Neural progenitor cell (in vitro differentiated cells): ENCODE measurements at regions not wholly inside any gene's neighbourhood (a gene's known extent, or its start where the extent isn't known, plus 50 kb on each side); places are given as distances from the start of the nearest gene placed in this dataset.
A peak's percentile ranks its signal among the peaks of the same experiment; 100 is the strongest.

Experiments used
- DNase-seq: peaks from one replicate; pipeline ENCODE4 v3.0.0-alpha.2; 2016; ENCODE audit warnings: low spot score
- H2AFZ ChIP-seq: fragments of 200-600 bp; sonication (generic); replicated peaks from 2 replicates; pipeline ENCODE4 v1.6.1; 2016; ENCODE audit warnings: antibody characterized with exemption
- H3F3A ChIP-seq: fragments of 200-600 bp; sonication (generic); 2 replicates; pipeline ENCODE4 v1.6.1; 2016; ENCODE audit warnings: antibody characterized with exemption, low read depth
- H3K27ac ChIP-seq: fragments of 200-600 bp; sonication (generic); 2 replicates; pipeline ENCODE4 v1.5.1; 2016; ENCODE audit warnings: mild to moderate bottlenecking
- H3K27me3 ChIP-seq: fragments of 200-600 bp; sonication (generic); 2 replicates; pipeline ENCODE4 v1.6.1; 2016; ENCODE audit warnings: mild to moderate bottlenecking, moderate library complexity
- H3K36me3 ChIP-seq: fragments of 200-600 bp; sonication (generic); 2 replicates; pipeline ENCODE4 v1.5.1; 2016
- H3K4me1 ChIP-seq: fragments of 200-600 bp; sonication (generic); 2 replicates; pipeline ENCODE4 v1.6.1; 2016; ENCODE audit warnings: mixed run types
- H3K4me2 ChIP-seq: fragments of 200-600 bp; sonication (generic); 2 replicates; pipeline ENCODE4 v1.6.1; 2016
- H3K4me3 ChIP-seq: fragments of 200-600 bp; sonication (generic); 2 replicates; pipeline ENCODE4 v1.5.1; 2016
- H3K79me2 ChIP-seq: fragments of 200-600 bp; sonication (generic); 2 replicates; pipeline ENCODE4 v1.6.1; 2016; ENCODE audit warnings: low read depth
- H3K9ac ChIP-seq: fragments of 200-600 bp; sonication (generic); 2 replicates; pipeline ENCODE4 v1.6.1; 2016
- H3K9me3 ChIP-seq: fragments of 200-600 bp; sonication (generic); 2 replicates; pipeline ENCODE4 v1.5.1; 2016; ENCODE audit warnings: low read depth
- H4K20me1 ChIP-seq: fragments of 200-600 bp; sonication (generic); 2 replicates; pipeline ENCODE4 v1.6.1; 2016; ENCODE audit warnings: low read depth
- H3K27ac Mint-ChIP-seq: 3 replicates; pipeline ENCODE4 v1.8.0; 2021; ENCODE audit warnings: mixed read lengths
- H3K27me3 Mint-ChIP-seq: 2 replicates; pipeline ENCODE4 v1.8.0; 2022; ENCODE audit warnings: low read depth, mild to moderate bottlenecking, inconsistent platforms, moderate library complexity, mixed read lengths; ENCODE audit not compliant: insufficient read depth
- H3K36me3 Mint-ChIP-seq: 3 replicates; pipeline ENCODE4 v1.8.0; 2021; ENCODE audit warnings: mixed read lengths
- H3K4me1 Mint-ChIP-seq: 3 replicates; pipeline ENCODE4 v1.8.0; 2021; ENCODE audit warnings: mixed read lengths
- H3K4me3 Mint-ChIP-seq: 3 replicates; pipeline ENCODE4 v1.8.0; 2021; ENCODE audit warnings: mild to moderate bottlenecking, moderate library complexity, mixed read lengths
- H3K9me3 Mint-ChIP-seq: 3 replicates; pipeline ENCODE4 v1.8.0; 2020; ENCODE audit warnings: mixed read lengths
- CTCF ChIP-seq: fragments of 200-600 bp; sonication (generic); IDR thresholded peaks from 2 replicates; pipeline ENCODE4 v1.5.1; 2017; ENCODE audit warnings: antibody characterized with exemption, mild to moderate bottlenecking
- EZH2 ChIP-seq: fragments of 200-600 bp; sonication (generic); IDR thresholded peaks from 2 replicates; pipeline ENCODE4 v1.6.1; 2017; ENCODE audit warnings: antibody characterized with exemption, mild to moderate bottlenecking, moderate library complexity
- EZH2phosphoT487 ChIP-seq: fragments of 200-600 bp; sonication (generic); IDR thresholded peaks from 2 replicates; pipeline ENCODE4 v1.6.1; 2017; ENCODE audit warnings: antibody characterized with exemption

GRCh38 chr11:19450282-19450681 lies 209.5 kb upstream of the E2F8 start:
- DNase-seq: no peak
- TF ChIP-seq EZH2phosphoT487 (no peak), CTCF (no peak), EZH2 (no peak)
- peaks cover 54% of the 10 kb centered on the region for H3K4me1 Mint-ChIP-seq

GRCh38 chr11:19448651-19449050 lies 207.9 kb upstream of the E2F8 start:
- no peak overlapping the region for H3K4me3 Mint-ChIP-seq
- no peak overlapping the region for H3K9ac ChIP-seq
- no peak for DNase-seq
- no peak for TF ChIP-seq CTCF
- TF ChIP-seq EZH2: no peak
- no peak for TF ChIP-seq EZH2phosphoT487
- H3K4me2 ChIP-seq: no peak overlapping the region
- H3K4me3 ChIP-seq: no peak overlapping the region
- H3F3A ChIP-seq: no peaks in the 10 kb centered on the region
- H4K20me1 ChIP-seq: no peaks in the 10 kb centered on the region
- no peaks in the 10 kb centered on the region for H3K79me2 ChIP-seq
- peaks cover 38% of the 10 kb centered on the region for H3K4me1 Mint-ChIP-seq
- no peak overlapping the region for H3K27ac ChIP-seq
- H2AFZ ChIP-seq: no peak overlapping the region
- no peaks in the 10 kb centered on the region for H3K36me3 ChIP-seq
- H3K27ac Mint-ChIP-seq: peak overlapping the region; percentile 43
- peaks cover 3% of the 10 kb centered on the region for H3K27me3 Mint-ChIP-seq
- H3K36me3 Mint-ChIP-seq: no peaks in the 10 kb centered on the region
- no peaks in the 10 kb centered on the region for H3K9me3 Mint-ChIP-seq
- H3K9me3 ChIP-seq: no peaks in the 10 kb centered on the region
- no peaks in the 10 kb centered on the region for H3K4me1 ChIP-seq
- H3K27me3 ChIP-seq: no peaks in the 10 kb centered on the region

More at GRCh38 chr11:19450282-19450681, 209.5 kb upstream of the E2F8 start:
- no peak overlapping the region for H3K4me2 ChIP-seq
- H3K4me1 ChIP-seq: no peaks in the 10 kb centered on the region
- Mint-ChIP-seq H3K36me3 (peaks cover 2% of the 10 kb centered on the region), H3K4me3 (no peak overlapping the region), H3K27ac (no peak overlapping the region), H3K27me3 (peaks cover 3% of the 10 kb centered on the region), H3K9me3 (no peaks in the 10 kb centered on the region)
- no peak overlapping the region for H3K9ac ChIP-seq
- no peak overlapping the region for H3K4me3 ChIP-seq
- H3K36me3 ChIP-seq: no peaks in the 10 kb centered on the region
- H2AFZ ChIP-seq: no peak overlapping the region
- H3K79me2 ChIP-seq: no peaks in the 10 kb centered on the region
- no peaks in the 10 kb centered on the region for H3F3A ChIP-seq
- no peaks in the 10 kb centered on the region for H3K27me3 ChIP-seq
- no peak overlapping the region for H3K27ac ChIP-seq
- H3K9me3 ChIP-seq: no peaks in the 10 kb centered on the region
- H4K20me1 ChIP-seq: no peaks in the 10 kb centered on the region

- H3K4me3 Mint-ChIP-seq: no peak overlapping the region
- no peaks in the 10 kb centered on the region for H3K9me3 ChIP-seq
- H3K36me3 ChIP-seq: no peaks in the 10 kb centered on the region
- no peak overlapping the region for H3K27ac ChIP-seq
- no peaks in the 10 kb centered on the region for H3K4me1 ChIP-seq
- no peak overlapping the region for H3K27ac Mint-ChIP-seq
- H3K27me3 Mint-ChIP-seq: no peaks in the 10 kb centered on the region
- H3K4me2 ChIP-seq: no peak overlapping the region
- TF ChIP-seq EZH2 (no peak), EZH2phosphoT487 (no peak), CTCF (no peak)
- no peaks in the 10 kb centered on the region for H4K20me1 ChIP-seq
- no peaks in the 10 kb centered on the region for H3F3A ChIP-seq
- H3K4me1 Mint-ChIP-seq: peaks cover 32% of the 10 kb centered on the region
- DNase-seq: no peak
- H2AFZ ChIP-seq: no peak overlapping the region
- no peak overlapping the region for H3K9ac ChIP-seq
- H3K27me3 ChIP-seq: no peaks in the 10 kb centered on the region
- no peaks in the 10 kb centered on the region for H3K9me3 Mint-ChIP-seq
- H3K79me2 ChIP-seq: no peaks in the 10 kb centered on the region
- H3K4me3 ChIP-seq: no peak overlapping the region
- H3K36me3 Mint-ChIP-seq: no peaks in the 10 kb centered on the region
These were observed 206.4 kb upstream of the E2F8 start for GRCh38 chr11:19447150-19447566.
